IMR-90 (cell line): ENCODE measurements at regions not wholly inside any gene's neighbourhood (a gene's known extent, or its start where the extent isn't known, plus 50 kb on each side); places are given as distances from the start of the nearest gene placed in this dataset.

ENCODE experiments used
- ATAC-seq: fragments of 200-7000 bp; cut with Tn5 transposase; 2 replicates; pipeline ENCODE4 v1.9.1; 2020; ENCODE audit warnings: low read depth, mild to moderate bottlenecking, moderate library complexity
- BruUV-seq: library from RNA; stranded (reverse); fragments of 400-500 nt; replicated peaks from 2 replicates; lab custom pipeline; 2021; lab: Mats Ljungman, UMichigan
- CTCF ChIA-PET: fragments of 300-600 bp; formaldehyde crosslinking; extraction: SDS; loops from one replicate; lab custom pipeline; 2021; ENCODE audit warnings: antibody characterized with exemption; lab: Yijun Ruan, JAX
- POLR2A ChIA-PET: fragments of 300-600 bp; sonication (Branson Sonifier 250); formaldehyde crosslinking; loops from one replicate; lab custom pipeline; 2022; ENCODE audit warnings: antibody characterized with exemption; ENCODE audit not compliant: unreplicated experiment; lab: Charles Lee
- DNase-seq: peaks from one replicate; pipeline ENCODE4 v3.0.0; 2013
- H2AFZ ChIP-seq: replicated peaks from 2 replicates; pipeline ENCODE3; 2013; ENCODE audit warnings: low read length, mild to moderate bottlenecking; ENCODE audit not compliant: poor library complexity
- H2AK5ac ChIP-seq: 2 replicates; pipeline ENCODE4 v1.6.1; 2013; ENCODE audit warnings: low read depth, low read length, inconsistent platforms
- H2AK9ac ChIP-seq: replicated peaks from 2 replicates; pipeline ENCODE3; 2013; ENCODE audit warnings: mild to moderate bottlenecking, low read depth, low read length, moderate library complexity; ENCODE audit not compliant: poor library complexity
- H2BK120ac ChIP-seq: 2 replicates; pipeline ENCODE4 v1.6.1; 2013; ENCODE audit warnings: low read depth, low read length, inconsistent platforms
- H2BK15ac ChIP-seq: 3 replicates; pipeline ENCODE4 v1.6.1; 2013; ENCODE audit warnings: low read depth, low read length, inconsistent platforms
- H2BK20ac ChIP-seq: 2 replicates; pipeline ENCODE4 v1.6.1; 2013; ENCODE audit warnings: low read depth, mild to moderate bottlenecking, inconsistent platforms, low read length, moderate library complexity
- H2BK5ac ChIP-seq: 2 replicates; pipeline ENCODE4 v1.6.1; 2013; ENCODE audit warnings: mild to moderate bottlenecking, low read depth, low read length, inconsistent platforms; ENCODE audit not compliant: poor library complexity, severe bottlenecking
- H3K14ac ChIP-seq: replicated peaks from 2 replicates; pipeline ENCODE4 v1.6.1; 2013; ENCODE audit warnings: low read depth, low read length, inconsistent platforms
- H3K18ac ChIP-seq: 2 replicates; pipeline ENCODE4 v1.6.1; 2013; ENCODE audit warnings: low read depth, low read length, control low read depth
- H3K23ac ChIP-seq: 2 replicates; pipeline ENCODE4 v1.6.1; 2013; ENCODE audit warnings: low read depth, low read length, inconsistent platforms
- H3K27ac ChIP-seq: 2 replicates; pipeline ENCODE4 v1.5.1; 2013; ENCODE audit warnings: mild to moderate bottlenecking, control low read depth, low read length; ENCODE audit not compliant: insufficient read depth
- H3K27me3 ChIP-seq: 2 replicates; pipeline ENCODE4 v1.6.1; 2013; ENCODE audit warnings: low read length; ENCODE audit not compliant: control insufficient read depth, insufficient read depth
- H3K36me3 ChIP-seq: 2 replicates; pipeline ENCODE4 v1.6.1; 2013; ENCODE audit warnings: low read length, mixed read lengths; ENCODE audit not compliant: control insufficient read depth, insufficient read depth
- H3K4ac ChIP-seq: 2 replicates; pipeline ENCODE4 v1.6.1; 2013; ENCODE audit warnings: low read depth, low read length, inconsistent platforms
- H3K4me1 ChIP-seq: 2 replicates; pipeline ENCODE4 v1.6.1; 2013; ENCODE audit warnings: low read length, mixed read lengths; ENCODE audit not compliant: control insufficient read depth, insufficient read depth
- H3K4me2 ChIP-seq: 2 replicates; pipeline ENCODE4 v1.6.1; 2013; ENCODE audit warnings: low read depth, mild to moderate bottlenecking, control low read depth, low read length, moderate library complexity
- H3K4me3 ChIP-seq: 2 replicates; pipeline ENCODE4 v1.5.1; 2013; ENCODE audit warnings: low read depth, mild to moderate bottlenecking, control low read depth, low read length, moderate library complexity; ENCODE audit not compliant: insufficient read depth
- H3K56ac ChIP-seq: 2 replicates; pipeline ENCODE4 v1.6.1; 2013; ENCODE audit warnings: low read length, inconsistent platforms; ENCODE audit not compliant: insufficient read depth; ENCODE audit errors: extremely low read depth
- H3K79me1 ChIP-seq, 2 experiments: 2 replicates each; pipeline ENCODE4 v1.6.1; 2013; ENCODE audit warnings: low read length in 2 of 2, inconsistent platforms in 1 of 2, low read depth in 1 of 2
- H3K9ac ChIP-seq: 2 replicates; pipeline ENCODE4 v1.6.1; 2013; ENCODE audit warnings: low read depth, low read length, control low read depth
- H3K9me1 ChIP-seq: 2 replicates; pipeline ENCODE4 v1.6.1; 2013; ENCODE audit warnings: low read length, inconsistent platforms; ENCODE audit not compliant: insufficient read depth
- H3K9me3 ChIP-seq: 2 replicates; pipeline ENCODE4 v1.6.1; 2013; ENCODE audit warnings: low read length; ENCODE audit not compliant: control insufficient read depth, insufficient read depth
- H4K20me1 ChIP-seq: 2 replicates; pipeline ENCODE4 v1.6.1; 2013; ENCODE audit warnings: low read length, inconsistent platforms; ENCODE audit not compliant: insufficient read depth
- H4K5ac ChIP-seq: 2 replicates; pipeline ENCODE4 v1.6.1; 2013; ENCODE audit warnings: mild to moderate bottlenecking, low read depth, low read length, control low read depth
- H4K8ac ChIP-seq, 2 experiments: 2 replicates each; pipeline ENCODE4 v1.6.1; 2013; ENCODE audit warnings: low read depth in 2 of 2, low read length in 2 of 2, control low read depth in 1 of 2, inconsistent platforms in 1 of 2
- H4K91ac ChIP-seq: 2 replicates; pipeline ENCODE4 v1.6.1; 2013; ENCODE audit warnings: low read depth, low read length, inconsistent platforms; ENCODE audit not compliant: insufficient read depth
- MXI1 ChIP-seq: IDR thresholded peaks from 2 replicates; pipeline ENCODE4 v1.6.1; 2012; ENCODE audit warnings: low read depth, mild to moderate bottlenecking, low read length, moderate library complexity, borderline replicate concordance
- WGBS, 2 experiments: methylation state at CpG; one replicate each; pipeline versions ENCODE4 v1.1.5 to v1.1.7; 2013; ENCODE audit warnings: missing lambda C conversion rate in 2 of 2; ENCODE audit not compliant: insufficient read length in 1 of 2; ENCODE audit errors: extremely low coverage in 2 of 2; 5-methylcytosine and 5-hydroxymethylcytosine counted together
- dilution Hi-C: fragments of 300-500 bp; cut with HindIII; formaldehyde crosslinking; loops from one replicate; pipeline ENCODE4 v1.14.3; 2018; ENCODE audit warnings: low sequenced_read_pairs; ENCODE audit not compliant: unreplicated experiment
- in situ Hi-C: fragments of 300-500 bp; cut with MboI; formaldehyde crosslinking; loops from 3 replicates; pipeline ENCODE4 v1.14.3; 2019; ENCODE audit warnings: low sequenced_read_pairs, inconsistent platforms, mixed read lengths
- intact Hi-C: fragments of 100-400 bp; cut with micrococcal nuclease; formaldehyde crosslinking; loops from 2 replicates; pipeline ENCODE4 v1.10.0; 2022

DNA sequence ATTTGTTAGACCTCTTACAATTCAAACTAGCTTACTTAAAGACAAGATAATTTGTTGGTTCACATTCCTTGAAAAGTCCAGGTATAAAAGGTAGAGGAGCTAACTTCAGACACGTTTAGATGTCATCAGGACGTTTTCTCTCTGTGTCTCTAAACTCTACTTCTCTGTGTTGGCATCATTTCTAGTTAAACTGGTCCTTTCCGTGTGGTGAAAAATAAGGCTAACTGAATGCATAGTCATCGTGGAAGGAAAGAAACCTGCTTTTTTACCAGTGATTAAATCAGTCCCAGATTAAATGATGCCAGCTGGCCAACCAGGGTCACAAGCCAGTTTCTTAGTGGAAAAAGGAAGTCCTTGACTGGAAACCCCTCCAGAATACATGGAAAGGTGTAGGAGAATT, 168.4 kb upstream of the AHI1 start:
- intact Hi-C loops (no loop called here), in situ Hi-C loops (no loop called here), dilution Hi-C loops (no loop called here)
- no peak overlapping the region for H3K56ac ChIP-seq
- no peak overlapping the region for H3K4me3 ChIP-seq
- no peak overlapping the region for H2BK15ac ChIP-seq
- no peak overlapping the region for H2AFZ ChIP-seq
- 80% methylated on average over 1 of the region's 4 CpGs; no CpG with 5 or more reads in 1 of the 2 experiments for WGBS, 2 experiments
- no peak overlapping the region for H3K27ac ChIP-seq
- H3K18ac ChIP-seq = no peak overlapping the region
- H2BK5ac ChIP-seq = no peak overlapping the region
- no peak overlapping the region for H3K4ac ChIP-seq
- no peaks in the 10 kb centered on the region for H3K9me3 ChIP-seq
- H3K4me2 ChIP-seq = no peak overlapping the region
- no peak overlapping the region for H2BK20ac ChIP-seq
- H3K27me3 ChIP-seq = no peaks in the 10 kb centered on the region; the same call in 1 of the 2 replicates
- no peak for TF ChIP-seq MXI1
- H2AK9ac ChIP-seq = no peak overlapping the region
- H3K9me1 ChIP-seq = no peaks in the 10 kb centered on the region; the same call in 1 of the 2 replicates
- H4K20me1 ChIP-seq = no peaks in the 10 kb centered on the region
- ATAC-seq = no peak
- no peak overlapping the region for H3K14ac ChIP-seq
- no peak for DNase-seq
- no peak overlapping the region for H4K5ac ChIP-seq
- ChIA-PET CTCF (no interaction called here), POLR2A (no interaction called here)
- H4K91ac ChIP-seq = no peak overlapping the region
- H3K9ac ChIP-seq = no peak overlapping the region
- no peak overlapping the region for H2BK120ac ChIP-seq
- no peaks in the 10 kb centered on the region for H3K79me1 ChIP-seq
- H3K4me1 ChIP-seq = peaks cover 5% of the 10 kb centered on the region; the same call in 1 of the 2 replicates
- no peak overlapping the region for H2AK5ac ChIP-seq
- no peak overlapping the region for H3K23ac ChIP-seq
- no peak overlapping the region for H4K8ac ChIP-seq
- no peaks in the 10 kb centered on the region for H3K36me3 ChIP-seq
- BruUV-seq = no TSS peak
